ENCODE measurements at regions not wholly inside any gene's neighbourhood (a gene's known extent, or its start where the extent isn't known, plus 50 kb on each side); places are given as distances from the start of the nearest gene placed in this dataset.

- H3K9me3 ChIP-seq = no peaks in the 10 kb centered on the region
- H3K4me2 ChIP-seq = no peak overlapping the region
- no peaks in the 10 kb centered on the region for H3K9me2 ChIP-seq
- H3K36me3 ChIP-seq (replicated peaks in 1 of 2; ENCODE audit: control insufficient read depth in 1 of 2, insufficient read depth in 2 of 2, low read length in 1 of 2) = no peaks in the 10 kb centered on the region
- H3K79me2 ChIP-seq (ENCODE audit: insufficient read depth) = no peaks in the 10 kb centered on the region
- no peak overlapping the region for H3K27ac ChIP-seq (ENCODE audit: low read depth in 2 of 2, low read length in 1 of 2)
- H2AFZ ChIP-seq (ENCODE audit: low read depth) = no peak overlapping the region
- no peak overlapping the region for H3K9ac ChIP-seq
- no peaks in the 10 kb centered on the region for H3K27me3 ChIP-seq (ENCODE audit: insufficient read depth)
- H3K4me3 ChIP-seq (ENCODE audit: low read depth in 2 of 2, low read length in 1 of 2) = no peak overlapping the region
- H3F3A ChIP-seq (replicated peaks; ENCODE audit: insufficient read depth) = no peaks in the 10 kb centered on the region
- H3K4me1 ChIP-seq (ENCODE audit: control insufficient read depth in 1 of 2, insufficient read depth in 2 of 2, low read depth in 1 of 2, low read length in 1 of 2) = no peaks in the 10 kb centered on the region
- no peak for DNase-seq
- POLR2A ChIA-PET = interaction anchor here (0.6 kb wide), 1 partner anchor 241 kb away, joined by 4 read pairs; no protein-coding TSS in a partner anchor
- CTCF ChIA-PET = no interaction called here
- H4K20me1 ChIP-seq (ENCODE audit: insufficient read depth) = no peaks in the 10 kb centered on the region
- no peak for TF ChIP-seq RCOR1 (IDR thresholded peaks at IDR 0.05; ENCODE audit: low read length)
These were observed 250.8 kb upstream of the ST6GAL2 start for GRCh38 chr2:107136733-107137132.

- ChIA-PET POLR2A (no interaction called here), CTCF (no interaction called here)
- H3K27ac ChIP-seq (ENCODE audit: low read depth in 2 of 2, low read length in 1 of 2) = no peak overlapping the region
These were observed 251.7 kb upstream of the ST6GAL2 start for GRCh38 chr2:107137706-107138105.

More at GRCh38 chr2:107137706-107138105, 251.7 kb upstream of the ST6GAL2 start:
- no peak overlapping the region for H2AFZ ChIP-seq (ENCODE audit: low read depth)
- no peak overlapping the region for H3K9ac ChIP-seq
- no peaks in the 10 kb centered on the region for H3K79me2 ChIP-seq (ENCODE audit: insufficient read depth)
- no peaks in the 10 kb centered on the region for H3K36me3 ChIP-seq (replicated peaks in 1 of 2; ENCODE audit: control insufficient read depth in 1 of 2, insufficient read depth in 2 of 2, low read length in 1 of 2)
- 23% methylated on average over 2 of the region's 2 CpGs for WGBS (ENCODE audit: low lambda C conversion rate)
- no peaks in the 10 kb centered on the region for H3K9me2 ChIP-seq
- TF ChIP-seq YY1 (IDR thresholded peaks at IDR 0.05; ENCODE audit: low read depth) = no peak
- TF ChIP-seq JUND (IDR thresholded peaks at IDR 0.05) = no peak
- TF ChIP-seq TAF1 (IDR thresholded peaks at IDR 0.05; ENCODE audit: borderline replicate concordance, low read depth, low read length) = no peak
- no peak for TF ChIP-seq EP300 (IDR thresholded peaks at IDR 0.05; ENCODE audit: borderline replicate concordance in 1 of 2, low read depth in 1 of 2, low read length in 1 of 2)
- no peak for TF ChIP-seq EZH2phosphoT487 (IDR thresholded peaks at IDR 0.05; ENCODE audit: borderline replicate concordance, low read depth)
- no peak for TF ChIP-seq CTCF (IDR thresholded peaks at IDR 0.05)
- TF ChIP-seq TEAD4 (IDR thresholded peaks at IDR 0.05; ENCODE audit: borderline replicate concordance, insufficient read depth) = no peak
- TF ChIP-seq SIN3A (IDR thresholded peaks at IDR 0.05; ENCODE audit: borderline replicate concordance, low read depth, low read length) = no peak
- no peak for TF ChIP-seq MAX (IDR thresholded peaks at IDR 0.05; ENCODE audit: low read depth)
- no peak for TF ChIP-seq USF1 (IDR thresholded peaks at IDR 0.05; ENCODE audit: borderline replicate concordance, low read depth)
- TF ChIP-seq SMC3 (IDR thresholded peaks at IDR 0.05; ENCODE audit: low read depth, low read length) = no peak
- no peaks in the 10 kb centered on the region for H3K27me3 ChIP-seq (ENCODE audit: insufficient read depth)
- H3F3A ChIP-seq (replicated peaks; ENCODE audit: insufficient read depth) = no peaks in the 10 kb centered on the region
- DNase-seq = no peak
- H3K4me1 ChIP-seq (ENCODE audit: control insufficient read depth in 1 of 2, insufficient read depth in 2 of 2, low read depth in 1 of 2, low read length in 1 of 2) = no peaks in the 10 kb centered on the region
- no peak overlapping the region for H3K4me3 ChIP-seq (ENCODE audit: low read depth in 2 of 2, low read length in 1 of 2)
- no peaks in the 10 kb centered on the region for H4K20me1 ChIP-seq (ENCODE audit: insufficient read depth)
- no peak overlapping the region for H3K4me2 ChIP-seq
- no peaks in the 10 kb centered on the region for H3K9me3 ChIP-seq

All from SK-N-SH (cell line).